Heart left ventricle (tissue), 13 donors: ENCODE measurements at regions not wholly inside any gene's neighbourhood (a gene's known extent, or its start where the extent isn't known, plus 50 kb on each side); places are given as distances from the start of the nearest gene placed in this dataset.

ENCODE experiments used
- POLR2A ChIP-seq, 2 donors: fragments of 450-650 bp; IDR thresholded peaks; one replicate each; pipeline ENCODE4 v1.6.1; 2017; ENCODE audit warnings: antibody characterized with exemption in 2 of 2, mild to moderate bottlenecking in 2 of 2, moderate library complexity in 2 of 2
- TF ChIP-seq, protein P1 (sequence below), 12 donors: fragments of 200-600 bp; sonication (generic) in 4 of 12; IDR thresholded peaks; one replicate each; pipeline versions ENCODE4 v1.5.0 to v1.8.0; 2018 to 2022; ENCODE audit warnings: antibody characterized with exemption in 12 of 12, mild to moderate bottlenecking in 5 of 12
- donor health status: ischemic (EF 13 %, LVEDD 7.1; RV severe dilation, severe dysfunction).
- donor health status: DM: no; HTN: yes; CAD: no.
- donor health status: DM: no; HTN: no; CAD: no.
- donor health status: ischemic (EF 25% LVEDD 6.9; RV normal size, moderate dysfunction).
- donor health status: ischemic (EF 25% LVEDD 5.7; RV mildly dilated, moderate dysfunction).
- donor health status: ischemic (EF 35%, LVEDD 5.7; RV mildly dilated, moderate dysfunction).
- donor health status: nonischemic (EF 11% LVEDD 7.7; RV severe dilation, severe dysfunction).
- donor health status: DM: yes; HTN: yes; CAD: no.
- donor health status: PGD.
- donor health status: ischemic (EF 29% LVEDD 5.4; RV normal size, mild dysfunction).
- donor health status: nonischemic (EF 23%, LVEDD 6.1; RV moderate dilation, normal function).

DNA sequence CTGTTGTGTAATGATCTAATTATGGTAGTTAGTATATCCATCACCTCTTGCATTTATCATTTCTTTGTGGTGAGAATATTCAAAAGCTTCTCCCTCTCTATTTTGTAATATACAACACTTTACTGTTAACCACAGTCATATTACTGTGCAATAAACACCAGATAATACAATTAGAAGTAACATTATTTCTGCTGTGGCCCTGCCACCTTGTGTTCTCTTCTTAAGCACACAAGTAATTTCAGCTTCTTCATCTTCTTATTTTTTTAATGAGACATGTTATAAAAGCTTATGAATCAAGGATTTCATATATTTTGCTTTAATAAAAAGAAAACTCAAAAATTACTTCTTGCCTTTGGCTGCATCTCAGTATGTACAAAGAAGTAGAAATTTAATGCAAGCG, 675.2 kb upstream of the INTU start:
- TF ChIP-seq, protein P1, sequence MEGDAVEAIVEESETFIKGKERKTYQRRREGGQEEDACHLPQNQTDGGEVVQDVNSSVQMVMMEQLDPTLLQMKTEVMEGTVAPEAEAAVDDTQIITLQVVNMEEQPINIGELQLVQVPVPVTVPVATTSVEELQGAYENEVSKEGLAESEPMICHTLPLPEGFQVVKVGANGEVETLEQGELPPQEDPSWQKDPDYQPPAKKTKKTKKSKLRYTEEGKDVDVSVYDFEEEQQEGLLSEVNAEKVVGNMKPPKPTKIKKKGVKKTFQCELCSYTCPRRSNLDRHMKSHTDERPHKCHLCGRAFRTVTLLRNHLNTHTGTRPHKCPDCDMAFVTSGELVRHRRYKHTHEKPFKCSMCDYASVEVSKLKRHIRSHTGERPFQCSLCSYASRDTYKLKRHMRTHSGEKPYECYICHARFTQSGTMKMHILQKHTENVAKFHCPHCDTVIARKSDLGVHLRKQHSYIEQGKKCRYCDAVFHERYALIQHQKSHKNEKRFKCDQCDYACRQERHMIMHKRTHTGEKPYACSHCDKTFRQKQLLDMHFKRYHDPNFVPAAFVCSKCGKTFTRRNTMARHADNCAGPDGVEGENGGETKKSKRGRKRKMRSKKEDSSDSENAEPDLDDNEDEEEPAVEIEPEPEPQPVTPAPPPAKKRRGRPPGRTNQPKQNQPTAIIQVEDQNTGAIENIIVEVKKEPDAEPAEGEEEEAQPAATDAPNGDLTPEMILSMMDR (IDR thresholded peaks at IDR 0.05) = peak in 6 of 12 donors; percentile 12 to 47 (median 28)
- no peak for TF ChIP-seq POLR2A (IDR thresholded peaks at IDR 0.05)
